Osteoblast (primary cell): ENCODE measurements at regions not wholly inside any gene's neighbourhood (a gene's known extent, or its start where the extent isn't known, plus 50 kb on each side); places are given as distances from the start of the nearest gene placed in this dataset.

Experiments
- DNase-seq: peaks from one replicate; pipeline ENCODE4 v3.0.0; 2011; ENCODE audit warnings: low spot score, mixed read lengths; ENCODE audit not compliant: insufficient read length; ENCODE audit errors: missing footprints
- H2AFZ ChIP-seq: 2 replicates; pipeline ENCODE4 v1.6.0; 2011; ENCODE audit warnings: mild to moderate bottlenecking, low read length
- H3K27ac ChIP-seq: 2 replicates; pipeline ENCODE4 v1.5.1; 2011; ENCODE audit warnings: mild to moderate bottlenecking, low read depth, low read length, moderate library complexity
- H3K27me3 ChIP-seq: 2 replicates; pipeline ENCODE4 v1.6.0; 2012; ENCODE audit warnings: mild to moderate bottlenecking, control low read depth, inconsistent platforms, low read length, moderate library complexity; ENCODE audit not compliant: insufficient read depth
- H3K36me3 ChIP-seq: 2 replicates; pipeline ENCODE4 v1.5.1; 2011; ENCODE audit warnings: mild to moderate bottlenecking, low read length, control low read depth, moderate library complexity; ENCODE audit not compliant: insufficient read depth
- H3K4me1 ChIP-seq: 2 replicates; pipeline ENCODE4 v1.5.1; 2011; ENCODE audit warnings: mild to moderate bottlenecking, low read length, control low read depth, moderate library complexity; ENCODE audit not compliant: insufficient read depth
- H3K4me2 ChIP-seq: 2 replicates; pipeline ENCODE4 v1.6.0; 2011; ENCODE audit warnings: mild to moderate bottlenecking, low read length; ENCODE audit not compliant: insufficient read depth
- H3K4me3 ChIP-seq: fragments of 200-600 bp; sonication (generic); 3 replicates; pipeline ENCODE4 v1.5.1; 2012; ENCODE audit warnings: mild to moderate bottlenecking, low read length, inconsistent platforms; ENCODE audit not compliant: insufficient read depth
- H3K79me2 ChIP-seq: 2 replicates; pipeline ENCODE4 v1.6.0; 2012; ENCODE audit warnings: mild to moderate bottlenecking, low read length, control low read depth, inconsistent platforms; ENCODE audit not compliant: insufficient read depth
- H3K9me3 ChIP-seq: 2 replicates; pipeline ENCODE4 v1.5.1; 2011; ENCODE audit warnings: low read depth, low read length, control low read depth
- H4K20me1 ChIP-seq: 2 replicates; pipeline ENCODE4 v1.6.0; 2012; ENCODE audit warnings: mild to moderate bottlenecking, low read length, control low read depth; ENCODE audit not compliant: insufficient read depth
- CTCF ChIP-seq: IDR thresholded peaks from 2 replicates; pipeline ENCODE4 v1.5.1; 2011; ENCODE audit warnings: mild to moderate bottlenecking, low read depth, low read length, moderate library complexity; ENCODE audit errors: extremely low read depth

GRCh38 chr2:107688135-107688534, 138.6 kb upstream of the RGPD4 start:
- no peak for DNase-seq
- no peaks in the 10 kb centered on the region for H3K4me1 ChIP-seq
- H3K27ac ChIP-seq: no peak overlapping the region
- no peaks in the 10 kb centered on the region for H3K36me3 ChIP-seq
- H3K4me2 ChIP-seq: no peak overlapping the region
- no peak overlapping the region for H3K4me3 ChIP-seq
- no peaks in the 10 kb centered on the region for H4K20me1 ChIP-seq
- no peak overlapping the region for H2AFZ ChIP-seq
- no peak for TF ChIP-seq CTCF
- H3K79me2 ChIP-seq: no peaks in the 10 kb centered on the region
- H3K9me3 ChIP-seq: no peaks in the 10 kb centered on the region
- no peaks in the 10 kb centered on the region for H3K27me3 ChIP-seq

- H3K4me2 ChIP-seq: no peak overlapping the region
- no peak for TF ChIP-seq CTCF
Measured at GRCh38 chr2:107693604-107694003, 133.1 kb upstream of the RGPD4 start.

GRCh38 chr2:107694667-107695066, 132.0 kb upstream of the RGPD4 start:
- H3K79me2 ChIP-seq: no peaks in the 10 kb centered on the region

More at GRCh38 chr2:107693604-107694003, 133.1 kb upstream of the RGPD4 start:
- Histone ChIP-seq H3K79me2 (no peaks in the 10 kb centered on the region), H3K4me1 (no peaks in the 10 kb centered on the region), H2AFZ (no peak overlapping the region), H3K27ac (no peak overlapping the region), H3K9me3 (no peaks in the 10 kb centered on the region), H4K20me1 (no peaks in the 10 kb centered on the region), H3K36me3 (no peaks in the 10 kb centered on the region), H3K4me3 (no peak overlapping the region), H3K27me3 (no peaks in the 10 kb centered on the region)
- no peak for DNase-seq

GRCh38 chr2:107697385-107697784, 129.3 kb upstream of the RGPD4 start:
- no peak overlapping the region for H3K27ac ChIP-seq
- H3K4me3 ChIP-seq: no peak overlapping the region
- DNase-seq: no peak
- H3K4me1 ChIP-seq: no peaks in the 10 kb centered on the region
- H3K9me3 ChIP-seq: no peaks in the 10 kb centered on the region
- TF ChIP-seq CTCF: no peak
- H3K36me3 ChIP-seq: no peaks in the 10 kb centered on the region
- H3K79me2 ChIP-seq: no peaks in the 10 kb centered on the region
- no peaks in the 10 kb centered on the region for H3K27me3 ChIP-seq
- no peak overlapping the region for H3K4me2 ChIP-seq
- no peaks in the 10 kb centered on the region for H4K20me1 ChIP-seq
- no peak overlapping the region for H2AFZ ChIP-seq

More at GRCh38 chr2:107694667-107695066, 132.0 kb upstream of the RGPD4 start:
- H4K20me1 ChIP-seq: no peaks in the 10 kb centered on the region
- H3K4me3 ChIP-seq: no peak overlapping the region
- H3K9me3 ChIP-seq: no peaks in the 10 kb centered on the region
- no peak overlapping the region for H3K27ac ChIP-seq
- H3K4me2 ChIP-seq: no peak overlapping the region
- no peaks in the 10 kb centered on the region for H3K4me1 ChIP-seq
- H3K27me3 ChIP-seq: no peaks in the 10 kb centered on the region
- no peak for DNase-seq
- H3K36me3 ChIP-seq: no peaks in the 10 kb centered on the region
- no peak for TF ChIP-seq CTCF
- H2AFZ ChIP-seq: no peak overlapping the region
